ENCODE measurements at regions not wholly inside any gene's neighbourhood (a gene's known extent, or its start where the extent isn't known, plus 50 kb on each side); places are given as distances from the start of the nearest gene placed in this dataset.
"Not testable (repeated sequence)": the region's sequence is repeated elsewhere in the genome, so short reads cannot be mapped to it uniquely, and the experiment has no call there.

GRCh38 chr17:53626286-53626685 lies 196.4 kb upstream of the KIF2B start:
- TF ChIP-seq, protein P1, sequence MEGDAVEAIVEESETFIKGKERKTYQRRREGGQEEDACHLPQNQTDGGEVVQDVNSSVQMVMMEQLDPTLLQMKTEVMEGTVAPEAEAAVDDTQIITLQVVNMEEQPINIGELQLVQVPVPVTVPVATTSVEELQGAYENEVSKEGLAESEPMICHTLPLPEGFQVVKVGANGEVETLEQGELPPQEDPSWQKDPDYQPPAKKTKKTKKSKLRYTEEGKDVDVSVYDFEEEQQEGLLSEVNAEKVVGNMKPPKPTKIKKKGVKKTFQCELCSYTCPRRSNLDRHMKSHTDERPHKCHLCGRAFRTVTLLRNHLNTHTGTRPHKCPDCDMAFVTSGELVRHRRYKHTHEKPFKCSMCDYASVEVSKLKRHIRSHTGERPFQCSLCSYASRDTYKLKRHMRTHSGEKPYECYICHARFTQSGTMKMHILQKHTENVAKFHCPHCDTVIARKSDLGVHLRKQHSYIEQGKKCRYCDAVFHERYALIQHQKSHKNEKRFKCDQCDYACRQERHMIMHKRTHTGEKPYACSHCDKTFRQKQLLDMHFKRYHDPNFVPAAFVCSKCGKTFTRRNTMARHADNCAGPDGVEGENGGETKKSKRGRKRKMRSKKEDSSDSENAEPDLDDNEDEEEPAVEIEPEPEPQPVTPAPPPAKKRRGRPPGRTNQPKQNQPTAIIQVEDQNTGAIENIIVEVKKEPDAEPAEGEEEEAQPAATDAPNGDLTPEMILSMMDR (IDR thresholded peaks at IDR 0.05 in 4 of 5, conservative IDR thresholded peaks at IDR 0.05 in 1 of 5), result no peak
- TF ChIP-seq POLR2A (IDR thresholded peaks at IDR 0.05), result no peak
- DNase-seq, result no peak
- Histone ChIP-seq H3K4me1 (no peaks in the 10 kb centered on the region), H3K27me3 (no peaks in the 10 kb centered on the region), H3K9me3 (no peaks in the 10 kb centered on the region), H3K27ac (no peak overlapping the region), H3K4me3 (no peak overlapping the region), H3K36me3 (no peaks in the 10 kb centered on the region)
- ATAC-seq, result peak in 1 of 2 donors; percentile 46
- intact Hi-C loops (cut with DNase I; ENCODE audit: low total_unique reads) (no loop called here), in situ Hi-C loops (cut with MboI; ENCODE audit: low sequenced_read_pairs in 4 of 4) (no loop called here)

DNA sequence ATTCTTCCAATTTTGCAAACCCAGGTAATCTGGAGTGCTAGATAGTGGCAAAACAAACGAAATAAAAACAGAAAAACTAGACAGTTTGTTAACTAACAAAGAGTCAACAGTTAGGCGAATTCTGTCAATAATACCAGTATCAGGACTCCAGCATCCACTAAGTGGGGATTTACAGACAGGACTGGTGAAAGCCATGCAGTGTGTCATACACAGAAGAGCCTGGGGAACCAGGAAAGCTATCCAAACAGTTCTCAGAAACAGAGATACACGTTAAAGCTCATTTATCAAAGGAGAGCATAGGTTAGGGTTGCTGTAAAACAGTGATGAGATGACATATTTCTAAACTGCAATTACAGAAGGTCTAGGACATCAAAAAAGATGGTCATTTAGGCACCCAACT lies 203.7 kb upstream of the KIF2B start:
- Histone ChIP-seq H3K4me3 (no peak overlapping the region), H3K36me3 (no peaks in the 10 kb centered on the region), H3K9me3 (no peaks in the 10 kb centered on the region), H3K27ac (no peak overlapping the region), H3K27me3 (no peaks in the 10 kb centered on the region), H3K4me1 (no peaks in the 10 kb centered on the region)
- TF ChIP-seq, protein P1 (IDR thresholded peaks at IDR 0.05 in 4 of 5, conservative IDR thresholded peaks at IDR 0.05 in 1 of 5), result no peak
- no peak for TF ChIP-seq POLR2A (IDR thresholded peaks at IDR 0.05)
- DNase-seq (no peak), ATAC-seq (no peak)
- in situ Hi-C loops (cut with MboI; ENCODE audit: low sequenced_read_pairs in 4 of 4), result no loop called here
- intact Hi-C loops (cut with DNase I; ENCODE audit: low total_unique reads), result no loop called here

DNA sequence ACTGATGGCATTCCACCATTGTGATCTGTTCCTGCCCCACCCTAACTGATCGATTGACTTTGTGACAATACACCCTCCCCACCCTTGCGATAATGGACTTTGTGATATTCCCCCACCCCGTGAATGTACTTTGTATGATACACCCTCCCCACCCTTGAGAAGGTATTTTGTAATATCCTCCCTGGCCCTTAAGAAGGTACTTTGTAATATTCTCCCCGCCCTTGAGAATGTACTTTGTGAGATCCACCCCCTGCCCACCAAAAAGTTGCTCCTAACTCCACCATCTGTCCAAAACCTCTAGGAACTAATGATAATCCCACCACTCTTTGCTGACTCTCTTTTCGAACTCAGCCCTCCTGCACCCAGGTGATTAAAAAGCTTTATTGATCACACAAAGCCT lies 214.5 kb upstream of the KIF2B start:
- H3K27me3 ChIP-seq; intact Hi-C loops (cut with DNase I; ENCODE audit: low total_unique reads); DNase-seq; H3K27ac ChIP-seq; H3K4me3 ChIP-seq; ATAC-seq; H3K9me3 ChIP-seq; H3K36me3 ChIP-seq; H3K4me1 ChIP-seq; in situ Hi-C loops (cut with MboI; ENCODE audit: low sequenced_read_pairs in 4 of 4): not testable (repeated sequence)

GRCh38 chr17:53607475-53607874 lies 215.3 kb upstream of the KIF2B start:
- H3K9me3 ChIP-seq, result no peaks in the 10 kb centered on the region
- in situ Hi-C loops (cut with MboI; ENCODE audit: low sequenced_read_pairs in 4 of 4), result no loop called here
- no peaks in the 10 kb centered on the region for H3K36me3 ChIP-seq
- no peaks in the 10 kb centered on the region for H3K4me1 ChIP-seq
- no peak for DNase-seq
- H3K27ac ChIP-seq, result no peak overlapping the region
- no peak overlapping the region for H3K4me3 ChIP-seq
- no peaks in the 10 kb centered on the region for H3K27me3 ChIP-seq
- intact Hi-C loops (cut with DNase I; ENCODE audit: low total_unique reads), result no loop called here
- TF ChIP-seq, protein P1 (IDR thresholded peaks at IDR 0.05 in 4 of 5, conservative IDR thresholded peaks at IDR 0.05 in 1 of 5), result no peak
- no peak for TF ChIP-seq POLR2A (IDR thresholded peaks at IDR 0.05)
- no peak for ATAC-seq

GRCh38 chr17:53588317-53588716 lies 234.4 kb upstream of the KIF2B start:
- intact Hi-C loops (cut with DNase I; ENCODE audit: low total_unique reads), result no loop called here
- in situ Hi-C loops (cut with MboI; ENCODE audit: low sequenced_read_pairs in 4 of 4), result no loop called here
- no peak for DNase-seq
- H3K36me3 ChIP-seq, result no peaks in the 10 kb centered on the region
- H3K4me1 ChIP-seq, result no peaks in the 10 kb centered on the region
- TF ChIP-seq, protein P1 (IDR thresholded peaks at IDR 0.05 in 4 of 5, conservative IDR thresholded peaks at IDR 0.05 in 1 of 5), result no peak
- TF ChIP-seq POLR2A (IDR thresholded peaks at IDR 0.05), result no peak
- no peak overlapping the region for H3K27ac ChIP-seq
- H3K4me3 ChIP-seq, result no peak overlapping the region
- no peaks in the 10 kb centered on the region for H3K9me3 ChIP-seq
- H3K27me3 ChIP-seq, result no peaks in the 10 kb centered on the region
- no peak for ATAC-seq
